Duodenal mucosa (tissue), 2 donors: ENCODE measurements at regions not wholly inside any gene's neighbourhood (a gene's known extent, or its start where the extent isn't known, plus 50 kb on each side); places are given as distances from the start of the nearest gene placed in this dataset.

Source experiments
- H3K27ac ChIP-seq: one replicate; pipeline ENCODE4 v1.7.0; 2013; ENCODE audit warnings: low read depth, low read length
- H3K27me3 ChIP-seq, 2 donors: one replicate each; pipeline ENCODE4 v1.7.0; 2013; ENCODE audit warnings: low read length in 2 of 2, control low read depth in 1 of 2; ENCODE audit not compliant: insufficient read depth in 2 of 2, control insufficient read depth in 1 of 2
- H3K36me3 ChIP-seq, 2 donors: one replicate each; pipeline ENCODE4 v1.7.0; 2013; ENCODE audit warnings: low read length in 2 of 2, control low read depth in 1 of 2; ENCODE audit not compliant: insufficient read depth in 2 of 2, control insufficient read depth in 1 of 2
- H3K4me1 ChIP-seq, 2 donors: one replicate each; pipeline ENCODE4 v1.7.0; 2013; ENCODE audit warnings: low read length in 2 of 2, control low read depth in 1 of 2; ENCODE audit not compliant: insufficient read depth in 2 of 2, control insufficient read depth in 1 of 2
- H3K4me3 ChIP-seq, 2 donors: one replicate each; pipeline ENCODE4 v1.7.0; 2013; ENCODE audit warnings: low read length in 2 of 2, low read depth in 1 of 2
- H3K9ac ChIP-seq, 2 donors: one replicate each; pipeline ENCODE4 v1.7.0; 2013; ENCODE audit warnings: low read length in 2 of 2, low read depth in 1 of 2
- H3K9me3 ChIP-seq, 2 donors: one replicate each; pipeline ENCODE4 v1.7.0; 2013; ENCODE audit warnings: low read length in 2 of 2, control low read depth in 1 of 2; ENCODE audit not compliant: control insufficient read depth in 1 of 2

DNA sequence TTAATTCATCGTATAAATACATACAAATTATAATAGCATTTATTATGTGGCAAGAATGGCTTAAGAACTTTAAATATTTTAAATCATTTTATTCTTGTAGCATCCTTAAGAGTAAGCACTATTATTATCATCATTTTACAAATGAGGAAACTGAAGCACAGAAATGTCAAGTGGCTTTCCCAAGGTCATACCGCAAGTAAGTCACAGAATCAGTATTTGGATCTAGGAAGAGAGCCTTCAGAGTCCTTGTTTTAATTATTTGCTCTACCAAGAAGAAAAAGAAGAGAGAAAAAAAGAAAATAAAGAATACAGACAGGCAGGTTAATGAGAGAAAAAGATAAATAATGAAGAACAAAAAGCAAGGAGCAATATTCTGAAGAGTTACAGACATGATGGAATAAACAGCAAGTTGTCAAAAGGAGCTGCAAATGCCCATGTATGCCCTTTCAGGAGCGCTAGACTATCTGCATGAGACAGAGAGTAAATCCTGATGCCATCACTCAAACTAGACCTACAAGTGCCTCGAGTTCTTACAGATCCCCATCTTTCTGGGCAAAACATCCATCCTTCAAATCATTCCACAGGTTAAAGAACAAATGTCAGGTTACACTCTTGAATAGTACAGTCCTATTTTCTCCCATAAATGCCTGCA, 57.8 kb upstream of the ETAA1 start:
- Histone ChIP-seq H3K27ac (no peak overlapping the region), H3K4me3 (no peak overlapping the region), H3K4me1 (no peaks in the 10 kb centered on the region), H3K9me3 (no peaks in the 10 kb centered on the region), H3K27me3 (no peaks in the 10 kb centered on the region), H3K9ac (no peak overlapping the region), H3K36me3 (no peaks in the 10 kb centered on the region)

- Histone ChIP-seq H3K27me3 (no peaks in the 10 kb centered on the region), H3K9ac (no peak overlapping the region), H3K4me1 (no peaks in the 10 kb centered on the region), H3K9me3 (no peaks in the 10 kb centered on the region), H3K27ac (no peak overlapping the region), H3K36me3 (no peaks in the 10 kb centered on the region), H3K4me3 (no peak overlapping the region)
Measured at GRCh38 chr2:67340133-67341011, 56.8 kb upstream of the ETAA1 start.

GRCh38 chr2:67341012-67341318, 56.2 kb upstream of the ETAA1 start:
- Histone ChIP-seq H3K4me1 (no peaks in the 10 kb centered on the region), H3K27ac (no peak overlapping the region), H3K27me3 (no peaks in the 10 kb centered on the region), H3K9ac (no peak overlapping the region), H3K36me3 (no peaks in the 10 kb centered on the region), H3K9me3 (no peaks in the 10 kb centered on the region), H3K4me3 (no peak overlapping the region)

GRCh38 chr2:67341336-67341735, 55.8 kb upstream of the ETAA1 start:
- Histone ChIP-seq H3K36me3 (no peaks in the 10 kb centered on the region), H3K27me3 (no peaks in the 10 kb centered on the region), H3K4me3 (no peak overlapping the region), H3K4me1 (no peaks in the 10 kb centered on the region), H3K9ac (no peak overlapping the region), H3K27ac (no peak overlapping the region), H3K9me3 (no peaks in the 10 kb centered on the region)

DNA sequence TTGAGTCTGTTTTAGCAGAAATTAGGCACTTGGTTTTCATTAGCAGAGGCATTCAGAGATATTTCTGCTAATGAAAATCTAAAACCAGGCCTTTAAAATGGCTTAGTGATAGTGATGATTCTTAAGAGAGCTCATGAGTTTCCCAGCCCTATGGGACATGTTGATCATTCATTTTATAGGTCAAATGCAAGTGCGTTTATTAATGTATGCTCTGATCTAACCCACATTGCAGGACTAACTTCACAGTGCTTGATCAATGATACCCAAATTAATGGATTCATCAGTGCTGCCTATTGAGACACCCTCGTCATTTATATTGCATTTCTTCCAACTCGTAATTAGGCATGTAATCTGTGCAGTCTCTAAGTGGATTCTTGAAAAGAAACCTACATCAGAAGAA, 54.7 kb upstream of the ETAA1 start:
- H3K9me3 ChIP-seq: no peaks in the 10 kb centered on the region

DNA sequence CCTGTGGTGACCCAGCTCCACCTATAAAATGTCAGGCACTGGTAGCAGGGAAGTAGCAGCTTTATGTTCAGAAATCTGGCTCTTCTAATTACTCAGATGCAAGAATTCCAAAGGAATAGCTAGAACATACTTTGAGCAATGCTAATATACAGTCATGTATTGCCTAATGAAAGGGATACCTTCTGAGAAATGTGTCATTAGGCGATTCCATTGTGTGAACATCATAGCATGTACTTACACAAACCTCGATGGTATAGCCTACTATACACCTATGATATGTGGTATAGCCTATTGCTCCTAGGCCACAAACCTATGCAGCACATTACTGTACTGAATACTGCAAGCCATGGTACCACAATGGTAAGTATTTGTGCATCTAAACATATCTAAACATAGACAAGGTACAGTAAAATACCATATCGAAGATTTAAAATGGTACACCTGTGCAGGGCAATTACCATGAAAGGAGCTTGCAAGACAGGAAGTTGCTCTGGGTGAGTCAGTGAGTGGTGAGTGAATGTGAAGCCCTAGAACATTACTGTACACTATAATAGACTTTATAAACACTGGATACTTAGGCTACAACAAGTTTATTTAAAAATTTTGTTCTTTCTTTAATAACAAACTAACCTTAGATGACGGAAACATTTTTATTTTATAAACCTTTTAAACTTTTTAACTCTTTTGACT, 50.3 kb upstream of the ETAA1 start:
- Histone ChIP-seq H3K9ac (no peak overlapping the region), H3K36me3 (no peaks in the 10 kb centered on the region), H3K4me1 (no peaks in the 10 kb centered on the region), H3K27ac (no peak overlapping the region), H3K4me3 (no peak overlapping the region), H3K9me3 (no peaks in the 10 kb centered on the region), H3K27me3 (no peaks in the 10 kb centered on the region)

More for the DNA sequence above, 54.7 kb upstream of the ETAA1 start:
- no peaks in the 10 kb centered on the region for H3K4me1 ChIP-seq
- H3K36me3 ChIP-seq: no peaks in the 10 kb centered on the region
- no peak overlapping the region for H3K4me3 ChIP-seq
- H3K27me3 ChIP-seq: no peaks in the 10 kb centered on the region
- no peak overlapping the region for H3K27ac ChIP-seq
- no peak overlapping the region for H3K9ac ChIP-seq
